ENCODE measurements at regions not wholly inside any gene's neighbourhood (a gene's known extent, or its start where the extent isn't known, plus 50 kb on each side); places are given as distances from the start of the nearest gene placed in this dataset.

DNA sequence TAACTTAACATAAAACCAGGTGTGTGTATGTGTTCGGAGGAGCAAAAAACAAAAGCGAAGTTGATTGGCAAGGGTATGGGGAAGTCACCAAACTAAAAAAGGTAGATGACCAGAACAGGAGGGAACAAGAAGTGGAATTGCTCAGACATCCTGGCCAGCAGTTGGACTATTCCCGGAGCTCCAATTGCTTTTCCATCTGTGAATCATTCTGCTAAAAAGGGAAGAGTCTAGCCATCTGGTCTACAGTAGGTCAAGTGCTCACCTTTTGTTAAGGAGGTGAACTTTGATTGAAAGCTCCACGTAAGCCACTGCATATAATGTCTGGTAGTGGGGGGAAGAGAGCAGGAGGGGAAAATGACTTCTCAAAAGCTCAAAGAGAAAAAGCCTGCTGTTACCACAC, 50.0 kb upstream of the BET1 start:
- DNase-seq = no peak

DNA sequence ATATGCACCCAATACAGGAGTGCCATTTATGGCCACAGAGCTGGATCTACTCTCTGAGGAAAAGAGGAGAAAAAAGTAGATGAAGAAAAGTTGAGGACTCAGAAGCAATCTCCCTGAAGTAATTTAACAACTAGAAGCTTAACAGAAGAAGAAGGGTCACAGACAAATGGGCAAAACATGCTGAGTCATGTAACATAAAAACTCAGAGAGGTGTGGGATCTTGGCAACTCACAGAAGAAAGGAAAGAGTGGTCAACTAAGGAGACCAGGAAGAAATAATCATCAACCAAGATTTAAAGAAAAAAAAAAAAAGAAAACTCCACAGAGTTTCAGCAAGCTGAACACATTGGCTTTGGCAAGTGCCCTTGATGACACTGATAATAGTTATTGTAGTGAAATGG, 51.8 kb upstream of the BET1 start:
- DNase-seq = no peak

DNA sequence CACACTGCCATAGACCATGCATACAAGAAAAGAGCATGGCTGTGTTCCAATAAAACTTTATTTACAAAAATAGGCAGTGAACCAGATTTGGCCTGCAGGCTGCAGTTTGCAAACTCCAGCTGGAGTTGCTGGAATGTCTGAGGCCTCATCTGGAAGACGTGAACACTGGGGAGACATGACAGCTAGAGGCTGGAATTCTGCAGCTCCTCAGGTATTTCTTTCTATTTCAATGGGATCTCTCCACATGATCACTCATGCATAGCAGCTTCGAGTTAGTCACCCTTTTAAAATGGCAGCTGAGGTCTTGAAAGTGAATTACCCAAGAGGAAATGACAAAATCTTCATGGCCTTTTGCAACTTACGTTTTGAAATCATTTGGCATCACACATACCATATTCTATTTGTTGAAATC, 52.6 kb upstream of the BET1 start:
- no peak for DNase-seq

DNA sequence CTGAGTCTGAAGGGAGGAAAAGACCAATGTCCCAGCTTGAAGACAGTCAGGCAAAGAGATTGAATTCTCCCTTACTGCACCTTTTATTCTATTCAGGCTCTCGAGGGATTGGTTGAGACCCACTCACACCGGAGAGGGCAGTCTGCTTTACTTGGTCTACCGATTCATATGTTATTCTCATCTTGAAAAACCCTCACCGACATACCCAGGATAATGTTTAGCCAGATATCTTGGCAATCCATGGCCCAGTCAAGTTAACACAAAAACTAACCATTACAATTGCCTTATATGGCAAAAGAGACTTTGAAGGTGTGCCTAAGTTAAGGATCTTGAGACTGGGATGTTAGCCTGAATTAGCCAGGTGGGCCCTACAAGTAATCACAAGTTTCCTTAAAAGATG, 53.8 kb upstream of the BET1 start:
- no peak for DNase-seq

DNA sequence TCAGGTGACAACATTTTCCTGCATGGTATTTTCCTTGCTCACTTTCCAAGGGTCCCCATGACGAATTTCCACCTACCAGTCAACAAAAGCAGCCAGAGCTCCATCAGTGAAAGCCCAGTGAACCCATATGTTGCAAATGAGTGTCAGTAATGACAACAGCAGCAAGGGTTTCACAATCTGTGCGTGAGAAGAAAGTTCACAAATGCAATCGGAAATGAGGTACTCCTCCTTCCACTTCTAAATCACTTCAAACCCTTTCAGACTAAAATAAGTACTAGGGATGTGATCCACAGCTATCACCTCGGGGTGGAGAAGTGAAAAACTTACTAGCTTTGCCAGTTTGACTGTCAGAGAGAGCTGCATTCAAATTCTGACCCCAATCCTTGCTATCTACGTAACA, 55.6 kb upstream of the BET1 start:
- no peak for DNase-seq

DNA sequence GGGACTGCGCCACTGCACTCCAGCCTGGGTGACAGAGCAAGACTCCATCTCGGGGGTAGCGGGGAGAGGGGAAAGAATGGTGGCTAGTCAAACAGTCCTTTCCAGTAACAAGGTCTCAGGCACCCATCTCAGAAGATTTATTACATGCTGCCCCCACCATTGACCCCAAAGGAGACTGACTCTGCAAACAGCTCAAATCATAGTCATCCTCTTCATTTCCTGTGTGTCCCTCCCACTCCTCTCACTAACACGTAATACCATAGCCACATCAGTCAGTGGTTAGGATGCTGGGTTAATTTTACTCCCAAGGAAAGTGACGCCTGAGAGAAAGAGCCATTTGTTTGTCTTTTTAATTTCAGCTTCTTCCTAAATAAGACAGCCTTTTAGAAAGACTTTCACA, 56.6 kb upstream of the BET1 start:
- DNase-seq = no peak

DNA sequence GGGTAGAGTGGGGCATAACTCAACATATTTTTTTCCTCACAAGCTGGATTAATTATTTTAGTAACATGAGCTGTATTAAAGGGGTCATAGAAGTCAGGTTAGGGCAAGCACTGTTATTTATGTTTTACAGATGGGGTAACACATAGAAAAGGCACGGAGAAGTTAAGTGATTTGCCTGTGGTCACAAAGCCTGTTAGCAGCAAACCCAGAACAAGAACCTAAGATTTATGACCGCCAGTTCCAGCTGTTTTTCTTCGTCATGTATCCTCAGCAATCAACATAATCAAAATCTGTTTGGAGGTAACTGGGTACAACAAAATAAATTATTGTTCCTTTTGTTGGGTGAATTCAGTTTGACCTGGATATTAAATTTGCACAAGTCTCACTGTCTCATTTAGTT, 57.2 kb upstream of the BET1 start:
- no peak for DNase-seq

DNA sequence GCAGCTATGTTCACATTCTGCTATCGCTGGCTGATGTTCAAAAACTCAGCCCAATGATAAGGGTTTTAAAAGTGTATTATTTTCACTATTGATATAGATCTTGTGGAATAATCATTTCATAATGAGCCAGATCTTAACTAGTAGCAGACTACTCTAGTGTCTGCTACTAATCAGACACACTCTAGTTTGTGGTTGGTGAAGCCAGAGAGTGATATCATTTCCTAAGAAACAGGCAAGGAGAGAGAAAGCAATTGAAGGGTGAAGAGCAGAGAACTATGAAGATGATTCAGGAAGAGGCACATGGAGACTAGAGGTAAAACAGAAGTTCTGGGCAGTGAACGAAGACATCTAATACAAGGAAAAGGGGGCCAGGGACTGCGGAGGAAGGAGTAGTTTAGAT, 58.2 kb upstream of the BET1 start:
- no peak for DNase-seq

DNA sequence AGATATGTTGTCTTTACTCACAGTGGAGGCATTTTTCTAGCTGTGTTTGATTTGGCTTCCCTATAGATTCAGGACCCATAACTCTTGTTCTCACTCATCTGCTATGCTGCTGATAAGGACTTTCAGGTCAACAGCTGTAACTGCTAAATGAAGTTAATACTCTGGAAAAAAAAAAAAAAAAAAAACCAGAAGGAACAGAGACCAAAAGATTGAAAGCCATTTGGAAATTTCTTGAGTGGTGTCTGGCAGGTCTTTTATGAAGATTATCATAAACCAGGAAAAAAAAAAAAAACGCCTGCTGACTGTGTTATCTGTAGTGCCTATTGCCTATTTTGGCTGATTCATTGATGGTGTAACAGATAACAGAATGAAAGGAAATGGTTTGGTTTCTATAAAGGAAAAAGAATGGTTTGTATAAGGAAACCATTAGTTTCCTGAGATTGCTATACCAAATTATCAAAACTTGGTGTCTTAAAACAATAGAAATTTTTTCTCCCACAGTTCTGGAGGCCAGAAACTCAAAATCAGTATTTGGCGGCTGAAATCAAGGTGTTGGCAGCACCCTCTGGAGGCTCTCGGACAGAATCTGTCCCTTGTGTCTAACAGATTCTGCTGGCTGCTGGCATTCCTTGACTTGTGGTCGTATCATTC, 60.5 kb upstream of the BET1 start:
- no peak for DNase-seq

DNA sequence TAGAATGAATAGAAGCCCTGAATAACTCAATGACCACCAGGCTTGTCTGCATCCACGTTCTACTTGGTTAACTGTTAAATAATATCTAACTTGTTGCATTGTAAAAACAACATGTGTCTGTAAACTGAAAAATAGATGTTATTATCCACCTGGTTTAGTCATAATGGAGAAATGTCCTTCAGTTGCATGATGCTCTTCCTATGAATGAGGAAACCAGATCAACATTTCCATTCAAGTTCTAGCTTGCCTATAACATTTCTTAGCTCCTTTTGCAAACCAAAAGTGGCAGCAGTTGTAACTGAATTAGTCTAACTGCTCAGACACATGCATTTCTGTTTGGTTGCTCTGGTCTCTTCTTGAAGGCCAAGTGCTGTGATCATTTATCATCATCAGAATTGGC, 62.9 kb upstream of the BET1 start:
- no peak for DNase-seq

DNA sequence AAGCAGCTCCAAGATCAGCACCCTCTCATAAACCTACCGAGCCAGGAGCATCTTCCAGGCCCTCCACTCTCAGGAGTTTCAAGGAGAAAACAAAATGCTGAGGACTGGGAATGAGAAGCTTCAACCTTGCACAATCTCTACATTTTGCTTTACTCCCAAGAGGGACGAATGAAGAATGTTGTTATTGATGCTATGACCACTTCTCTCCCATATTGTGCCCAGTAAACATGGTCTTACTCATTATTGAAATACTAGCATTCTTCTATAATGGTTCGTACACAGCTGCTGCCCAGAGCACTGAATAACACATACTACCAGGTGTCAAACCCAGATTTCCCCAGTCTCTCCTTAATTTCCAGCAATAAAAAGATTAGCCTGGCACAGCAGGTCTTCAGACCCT, 63.4 kb upstream of the BET1 start:
- no peak for DNase-seq

DNA sequence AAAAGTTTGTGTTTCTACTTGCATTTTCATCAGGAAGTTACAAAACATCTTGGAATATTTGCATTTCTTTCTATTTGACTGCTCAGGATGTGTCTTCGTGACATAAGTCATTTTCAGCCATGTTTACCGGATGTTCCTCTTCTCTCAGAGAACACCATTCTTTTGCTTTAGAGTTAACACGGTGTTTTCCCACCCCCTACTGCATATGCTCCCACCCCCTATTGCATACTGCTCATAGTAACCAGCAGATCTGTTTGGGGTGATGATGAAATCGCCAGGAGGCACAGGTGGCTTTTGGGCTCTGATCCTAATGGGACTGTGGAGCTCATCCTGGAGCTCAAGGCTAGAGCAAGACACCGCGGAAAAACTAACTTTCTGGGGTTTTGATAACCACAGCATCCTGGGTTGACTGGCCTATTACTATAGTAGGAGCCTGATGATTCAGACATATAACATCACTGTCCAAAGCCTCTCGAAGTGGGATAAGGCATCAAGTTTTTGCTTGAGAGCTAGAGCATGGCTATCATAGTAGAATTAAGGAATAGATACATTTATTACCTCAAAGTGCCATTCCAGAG, 65.1 kb upstream of the BET1 start:
- no peak for DNase-seq

DNA sequence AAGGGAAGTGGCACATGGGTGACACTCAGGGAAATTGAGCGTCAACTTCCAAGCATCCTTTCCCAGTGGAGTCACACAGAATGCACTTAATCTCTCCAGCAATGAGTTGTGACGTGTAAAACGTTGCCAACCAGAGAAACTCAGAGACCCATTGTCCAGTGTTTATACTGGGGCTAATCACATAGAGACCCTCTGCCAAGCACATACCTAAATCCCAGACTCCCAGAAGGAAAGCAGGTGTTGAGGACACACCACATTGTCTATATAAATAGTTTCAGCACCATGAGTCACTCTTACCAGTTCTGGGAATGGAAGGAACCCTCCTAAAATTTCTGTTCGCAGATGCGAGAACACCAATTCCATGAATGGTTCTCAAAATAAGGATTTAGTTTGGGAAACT, 76.4 kb upstream of the BET1 start:
- no peak for DNase-seq

DNA sequence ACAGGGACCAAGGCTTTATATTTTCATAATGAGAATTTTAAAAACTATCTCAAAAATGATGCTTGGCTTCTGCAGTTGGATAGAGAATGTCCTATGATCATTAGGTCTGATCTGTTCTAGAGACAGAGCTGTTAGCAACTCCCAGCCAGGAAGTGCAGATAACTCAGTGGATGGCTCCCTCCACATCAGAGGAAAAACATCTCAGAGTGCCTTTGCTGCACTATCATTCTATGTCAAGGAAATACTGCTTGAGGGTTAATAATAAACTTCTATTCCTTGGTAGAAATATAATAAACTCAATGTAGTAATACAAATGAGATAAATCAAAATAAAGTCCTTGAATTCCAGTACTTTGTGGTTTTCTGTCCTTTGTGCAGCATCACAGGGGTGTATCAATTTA, 78.0 kb upstream of the BET1 start:
- DNase-seq = no peak

DNA sequence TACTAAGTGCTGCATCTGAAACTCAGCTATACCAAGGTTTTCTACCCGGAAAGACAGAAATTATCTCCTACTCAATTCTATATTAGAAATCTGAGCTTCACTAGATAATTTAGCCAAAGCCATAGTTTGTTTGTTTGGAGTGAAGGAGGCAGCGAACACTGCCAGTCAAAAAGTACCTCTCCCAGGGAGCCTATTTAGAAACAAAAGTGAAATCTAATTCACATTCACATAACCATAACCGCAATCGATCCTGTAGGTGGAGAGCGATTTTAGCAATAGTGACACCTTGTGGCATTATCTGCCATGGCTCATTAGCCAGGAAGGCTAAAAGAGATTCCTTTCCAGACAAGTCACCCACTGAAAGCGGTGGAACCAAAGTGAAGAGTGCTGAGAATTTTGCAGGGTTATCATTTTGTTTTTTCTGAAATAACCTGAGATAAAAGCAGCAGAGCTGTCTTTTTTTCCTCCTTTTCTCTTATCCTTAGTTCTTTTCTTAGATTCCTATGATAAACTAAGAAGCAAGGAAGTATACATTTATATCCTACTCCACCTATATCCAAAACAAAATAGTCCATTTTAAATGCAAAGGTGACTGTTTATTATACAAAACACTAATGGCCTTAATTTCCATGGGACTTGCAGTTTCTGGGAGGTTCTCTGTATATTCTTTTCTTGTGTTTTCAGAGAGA, 83.7 kb upstream of the BET1 start:
- peak; percentile 47 for DNase-seq

DNA sequence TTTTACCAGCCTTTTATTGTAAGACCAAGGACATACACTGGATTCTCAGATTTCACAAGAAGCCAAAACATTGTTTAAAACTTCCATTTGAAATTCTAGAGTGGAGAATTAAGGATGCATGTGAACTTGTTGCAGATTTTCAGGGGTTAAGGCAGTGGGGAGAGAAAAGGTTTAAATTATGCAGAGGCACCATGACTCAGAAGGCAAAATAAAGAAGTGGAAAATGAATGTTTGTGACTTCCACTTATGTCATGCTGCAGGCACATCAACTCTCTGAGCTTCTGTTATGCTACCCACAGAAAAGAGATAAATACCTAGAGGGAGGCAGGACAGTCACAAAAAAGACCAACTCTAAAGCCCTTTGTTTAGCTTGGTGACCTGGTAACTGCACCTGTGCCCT, 84.4 kb upstream of the BET1 start:
- DNase-seq = no peak

DNA sequence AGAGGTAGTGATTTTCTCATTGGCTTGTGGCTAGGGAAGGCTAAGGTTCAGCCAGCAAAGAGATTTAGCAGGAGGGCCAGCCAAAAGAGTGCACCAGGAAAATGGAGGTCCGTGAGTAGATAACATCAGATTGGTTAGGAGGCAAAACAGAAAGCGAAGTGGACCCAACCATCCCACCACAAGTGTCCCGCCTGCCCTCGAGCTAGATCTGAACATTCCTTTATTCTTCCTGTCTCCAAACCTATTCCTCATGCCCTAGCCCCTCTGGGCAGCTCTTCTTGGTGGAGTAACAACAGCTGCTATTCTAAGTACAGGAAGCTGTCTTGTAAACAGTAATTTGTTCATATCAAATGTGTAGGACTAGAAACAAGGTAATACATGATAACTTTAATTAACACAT, 85.7 kb upstream of the BET1 start:
- DNase-seq = no peak

DNA sequence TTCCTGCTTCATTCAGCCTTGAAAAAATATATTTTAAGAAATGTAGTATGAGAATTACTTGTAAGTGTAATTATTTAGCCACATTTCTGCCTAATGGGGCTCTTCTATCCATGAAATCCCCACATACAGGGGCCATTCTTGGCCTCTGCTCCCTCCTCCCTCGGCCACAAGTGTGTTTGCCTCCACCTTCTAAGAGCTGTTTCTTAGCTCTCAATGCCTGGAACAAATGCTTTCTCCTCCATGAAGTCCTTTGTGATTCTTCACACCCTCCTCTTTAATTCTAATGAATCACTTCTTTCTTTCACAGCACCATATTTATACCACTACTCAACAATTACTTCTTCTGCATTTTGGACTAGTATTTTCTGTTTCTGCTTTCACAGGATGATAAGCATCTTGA, 88.8 kb upstream of the BET1 start:
- no peak for DNase-seq

DNA sequence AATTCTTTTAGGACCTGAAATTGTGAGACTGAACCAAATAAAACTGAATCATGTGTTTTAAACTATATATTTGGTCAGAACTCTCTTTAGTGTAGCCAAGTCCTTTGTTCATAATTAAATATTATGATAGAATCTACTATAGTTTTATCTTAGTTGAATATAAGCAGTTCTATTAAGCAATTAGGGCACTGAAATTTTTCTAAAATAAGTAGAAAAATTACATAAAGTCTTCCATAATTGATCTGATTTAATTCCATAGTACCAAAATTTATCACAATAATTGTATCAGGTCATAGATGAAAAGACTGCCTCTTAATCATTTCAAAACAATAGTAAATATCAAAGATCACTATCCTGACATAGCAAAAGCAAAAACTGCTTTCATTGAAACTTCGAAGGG, 90.1 kb upstream of the BET1 start:
- no peak for DNase-seq

DNA sequence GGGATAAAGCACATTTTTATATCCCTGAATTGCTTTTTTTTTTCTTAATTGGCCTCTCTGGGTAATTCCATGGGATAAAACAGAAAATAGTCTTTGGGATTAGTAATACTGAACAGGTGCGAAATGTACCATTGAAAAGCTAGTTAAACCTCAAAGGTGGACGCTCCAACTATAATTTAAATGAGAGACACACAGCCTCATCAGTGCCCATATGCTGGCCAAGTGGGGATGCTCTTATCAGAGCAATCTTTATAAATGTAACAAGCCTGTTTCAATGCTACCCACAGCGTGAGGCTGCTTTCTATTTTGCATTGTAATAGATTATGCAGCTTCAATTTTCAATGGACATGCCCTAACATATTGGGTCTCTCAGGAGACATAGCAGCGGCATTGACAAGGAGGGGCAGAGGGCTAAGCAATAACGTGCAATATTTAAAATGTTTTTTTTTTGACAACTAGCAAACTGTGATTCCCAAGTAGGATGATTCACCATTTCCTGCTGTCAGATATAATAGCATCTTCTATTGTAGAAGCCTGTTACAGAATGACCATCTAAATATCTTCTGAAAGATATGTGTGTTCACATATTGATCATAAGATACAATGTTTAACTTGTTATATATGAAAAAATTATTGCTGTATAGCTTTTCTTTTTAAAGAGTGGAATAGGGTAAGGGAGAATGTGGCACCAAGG, 91.3 kb upstream of the BET1 start:
- DNase-seq = no peak

DNA sequence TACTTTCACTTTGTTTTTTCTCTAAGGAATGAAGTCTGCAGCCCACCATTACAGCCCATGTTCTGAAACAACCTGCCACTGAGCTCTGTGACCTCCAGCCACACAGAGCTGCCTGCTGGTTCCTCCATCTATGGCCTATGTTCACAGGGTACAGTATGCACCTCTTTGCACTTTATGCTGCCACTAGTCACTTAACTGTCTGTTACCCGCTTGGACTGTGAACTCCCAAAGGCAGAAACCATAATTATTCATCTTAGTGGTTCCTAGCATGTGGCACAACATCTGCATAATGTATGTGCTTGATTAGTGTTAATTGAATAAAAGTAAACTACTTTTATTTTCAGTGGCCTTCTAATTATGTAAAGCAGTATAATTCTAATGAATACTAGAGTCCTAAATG, 95.5 kb upstream of the BET1 start:
- DNase-seq = no peak

DNA sequence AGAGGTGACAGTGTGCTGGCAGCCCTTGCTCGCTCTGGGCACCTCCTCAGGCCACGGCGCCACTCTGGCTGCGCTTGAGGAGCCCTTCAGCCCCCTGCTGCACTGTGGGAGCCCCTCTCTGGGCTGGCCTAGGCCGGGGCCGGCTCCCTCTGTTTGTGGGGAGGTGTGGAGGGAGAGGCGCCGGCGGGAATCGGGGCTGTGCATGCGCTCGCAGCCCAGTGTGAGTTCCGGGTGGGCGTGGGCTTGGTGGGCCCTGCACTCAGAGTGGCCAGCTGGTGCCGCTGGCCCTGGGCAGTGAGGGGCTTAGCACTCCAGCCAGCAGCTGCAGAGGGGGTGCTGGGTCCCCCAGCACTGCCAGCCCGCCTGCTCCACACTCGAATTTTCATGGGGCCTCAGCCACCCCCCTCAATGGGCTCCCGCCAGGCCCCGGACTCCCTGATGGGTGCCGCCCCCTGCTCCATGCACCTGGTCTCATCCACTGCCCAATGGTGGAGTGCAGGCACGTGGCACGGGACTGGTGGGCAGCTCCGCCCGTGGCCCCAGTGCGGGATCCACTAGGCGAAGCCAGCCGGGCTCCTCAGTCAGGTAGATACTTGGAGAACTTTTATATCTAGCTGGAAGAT, 96.7 kb upstream of the BET1 start:
- no peak for DNase-seq

DNA sequence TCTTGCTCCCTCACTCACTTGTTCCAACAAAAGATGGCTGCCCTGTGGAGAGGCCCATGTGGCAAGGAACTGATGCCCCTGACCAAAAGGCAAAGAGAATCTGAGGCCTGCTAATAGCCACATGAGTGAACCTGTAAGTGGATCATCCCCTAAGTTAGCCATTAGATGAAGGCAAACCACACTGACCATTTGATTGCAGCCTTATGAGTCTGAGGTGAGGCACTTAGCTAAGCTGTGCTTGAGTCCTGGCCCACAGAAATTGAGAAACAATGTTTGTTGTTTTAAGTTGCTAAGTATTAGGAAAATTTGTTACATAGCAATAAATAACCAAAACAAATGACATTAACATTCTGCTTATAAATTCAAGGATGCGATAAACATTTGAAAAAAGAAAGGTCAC, 100.1 kb upstream of the BET1 start:
- no peak for DNase-seq

DNA sequence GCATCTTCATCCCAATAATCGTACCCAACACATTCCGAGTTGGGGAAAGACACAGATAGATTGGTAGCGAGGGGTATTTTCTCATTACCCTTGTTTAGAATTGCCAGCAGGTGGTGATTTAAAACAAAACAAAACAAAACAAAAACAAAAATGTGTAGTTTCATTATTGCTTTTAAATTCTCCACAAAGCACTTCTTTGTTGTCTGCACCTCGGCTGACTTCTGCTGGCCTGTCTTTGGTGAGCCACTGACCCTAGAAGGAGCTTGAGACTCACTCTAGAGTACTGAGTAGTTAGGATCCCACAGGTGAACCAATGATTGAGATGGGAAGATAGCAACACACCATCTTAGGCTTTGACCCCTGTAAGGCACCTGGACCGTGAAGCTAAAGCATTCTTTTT, 105.4 kb upstream of the BET1 start:
- no peak for DNase-seq

Data from right forelimb (tissue), 1 donor.